ENCODE measurements at regions not wholly inside any gene's neighbourhood (a gene's known extent, or its start where the extent isn't known, plus 50 kb on each side); places are given as distances from the start of the nearest gene placed in this dataset.

DNA sequence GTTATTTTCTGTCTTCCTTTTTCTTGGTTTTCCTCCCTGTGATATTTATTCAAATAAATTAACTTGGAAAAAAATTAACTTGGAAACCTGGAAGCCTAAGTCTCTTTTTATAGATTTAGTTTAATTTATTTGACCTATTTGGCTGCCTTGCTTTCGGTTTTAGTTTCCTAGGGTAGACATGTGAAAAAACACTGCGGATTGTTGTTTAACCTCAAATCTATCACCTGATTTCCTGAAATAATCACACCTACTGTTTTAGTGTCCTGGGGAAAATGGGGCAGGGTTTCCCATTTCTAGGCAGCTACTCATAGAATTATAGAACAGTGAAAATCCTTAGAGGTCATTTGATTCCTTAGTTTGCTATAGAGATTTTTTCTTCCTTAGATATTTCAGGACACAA, 412.4 kb downstream of the PCDH17 start:
- Histone ChIP-seq H3K9me3 (no peaks in the 10 kb centered on the region), H3K4me1 (no peaks in the 10 kb centered on the region), H3K4me3 (no peak overlapping the region), H3K27me3 (no peaks in the 10 kb centered on the region), H3K27ac (no peak overlapping the region), H3K36me3 (no peaks in the 10 kb centered on the region)
- DNase-seq = no peak
- no peak for TF ChIP-seq POLR2A (IDR thresholded peaks at IDR 0.05)
- no peak for TF ChIP-seq CTCF (IDR thresholded peaks at IDR 0.05)
- intact Hi-C loops (cut with DNase I; ENCODE audit: low total_unique reads) = no loop called here

- H3K4me1 ChIP-seq = no peaks in the 10 kb centered on the region
- H3K4me3 ChIP-seq = no peak overlapping the region
- H3K9me3 ChIP-seq = no peaks in the 10 kb centered on the region
- no peaks in the 10 kb centered on the region for H3K27me3 ChIP-seq
- DNase-seq = no peak
- intact Hi-C loops (cut with DNase I; ENCODE audit: low total_unique reads) = no loop called here
- H3K36me3 ChIP-seq = no peaks in the 10 kb centered on the region
- H3K27ac ChIP-seq = no peak overlapping the region
- TF ChIP-seq CTCF (IDR thresholded peaks at IDR 0.05) (no peak), POLR2A (IDR thresholded peaks at IDR 0.05) (no peak)
Measured at GRCh38 chr13:58048670-58049069, 417.1 kb downstream of the PCDH17 start.

- H3K9me3 ChIP-seq = no peaks in the 10 kb centered on the region
- H3K4me1 ChIP-seq = no peaks in the 10 kb centered on the region
- intact Hi-C loops (cut with DNase I; ENCODE audit: low total_unique reads) = no loop called here
- H3K36me3 ChIP-seq = no peaks in the 10 kb centered on the region
- H3K27ac ChIP-seq = no peak overlapping the region
- DNase-seq = no peak
- H3K27me3 ChIP-seq = no peaks in the 10 kb centered on the region
- no peak overlapping the region for H3K4me3 ChIP-seq
- TF ChIP-seq CTCF (IDR thresholded peaks at IDR 0.05) = no peak
- no peak for TF ChIP-seq POLR2A (IDR thresholded peaks at IDR 0.05)
Measured at GRCh38 chr13:58051396-58051795, 419.9 kb downstream of the PCDH17 start.

DNA sequence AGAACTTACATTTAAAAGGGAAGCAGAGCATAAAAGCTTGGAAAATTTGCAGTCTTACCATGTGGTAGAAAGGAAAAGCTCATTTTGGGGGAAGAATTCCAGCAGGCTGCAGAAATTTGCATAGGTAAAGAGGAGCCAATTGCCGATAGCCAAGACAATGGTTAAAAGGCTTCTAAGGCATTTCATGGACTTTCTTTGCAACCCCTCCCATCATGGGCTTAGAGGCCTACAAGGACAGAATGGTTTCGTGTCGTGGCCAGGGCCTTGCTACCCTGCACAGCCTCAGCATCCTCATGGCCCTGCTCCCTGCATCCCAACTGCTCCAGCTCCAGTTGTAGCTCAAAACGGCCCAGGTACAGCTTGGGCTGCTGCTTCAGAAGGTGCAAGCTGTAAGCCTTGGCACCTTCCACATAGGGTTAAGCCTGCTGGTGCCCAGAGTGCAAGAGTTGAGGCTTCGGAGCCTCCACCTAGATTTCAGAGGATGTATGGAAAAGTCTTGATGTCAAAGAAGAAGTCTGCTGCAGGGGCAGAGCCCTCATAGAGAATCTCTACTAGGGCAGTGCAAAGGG, 420.3 kb downstream of the PCDH17 start:
- H3K4me1 ChIP-seq = no peaks in the 10 kb centered on the region
- TF ChIP-seq CTCF (IDR thresholded peaks at IDR 0.05) (no peak), POLR2A (IDR thresholded peaks at IDR 0.05) (no peak)
- H3K9me3 ChIP-seq = no peaks in the 10 kb centered on the region
- no peaks in the 10 kb centered on the region for H3K36me3 ChIP-seq
- H3K27me3 ChIP-seq = no peaks in the 10 kb centered on the region
- no peak overlapping the region for H3K27ac ChIP-seq
- no peak overlapping the region for H3K4me3 ChIP-seq
- intact Hi-C loops (cut with DNase I; ENCODE audit: low total_unique reads) = no loop called here
- DNase-seq = no peak

DNA sequence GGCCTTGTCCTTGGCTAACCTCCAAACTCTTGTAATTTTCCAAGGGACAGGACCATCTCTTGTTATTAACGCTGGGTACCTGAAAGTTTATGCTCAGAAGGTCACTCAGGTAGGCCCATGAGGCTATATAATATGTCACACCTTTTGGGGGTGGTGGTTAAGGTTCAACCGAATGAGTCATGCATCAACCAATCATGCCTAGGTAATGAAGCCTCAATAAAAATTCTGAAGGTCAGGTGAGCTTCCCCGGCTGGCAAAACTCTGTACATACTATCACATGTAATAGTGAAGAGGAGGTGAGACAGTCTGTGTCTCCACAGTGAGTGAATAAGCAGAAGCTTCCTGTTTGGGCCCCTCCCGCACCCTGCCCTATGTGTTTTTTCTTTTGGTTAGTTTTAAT, 424.9 kb downstream of the PCDH17 start:
- Histone ChIP-seq H3K36me3 (no peaks in the 10 kb centered on the region), H3K9me3 (no peaks in the 10 kb centered on the region), H3K4me3 (no peak overlapping the region), H3K27ac (no peak overlapping the region), H3K27me3 (no peaks in the 10 kb centered on the region), H3K4me1 (no peaks in the 10 kb centered on the region)
- DNase-seq = no peak
- TF ChIP-seq CTCF (IDR thresholded peaks at IDR 0.05) (no peak), POLR2A (IDR thresholded peaks at IDR 0.05) (no peak)
- intact Hi-C loops (cut with DNase I; ENCODE audit: low total_unique reads) = no loop called here
